ENCODE measurements at regions not wholly inside any gene's neighbourhood (a gene's known extent, or its start where the extent isn't known, plus 50 kb on each side); places are given as distances from the start of the nearest gene placed in this dataset.

DNA sequence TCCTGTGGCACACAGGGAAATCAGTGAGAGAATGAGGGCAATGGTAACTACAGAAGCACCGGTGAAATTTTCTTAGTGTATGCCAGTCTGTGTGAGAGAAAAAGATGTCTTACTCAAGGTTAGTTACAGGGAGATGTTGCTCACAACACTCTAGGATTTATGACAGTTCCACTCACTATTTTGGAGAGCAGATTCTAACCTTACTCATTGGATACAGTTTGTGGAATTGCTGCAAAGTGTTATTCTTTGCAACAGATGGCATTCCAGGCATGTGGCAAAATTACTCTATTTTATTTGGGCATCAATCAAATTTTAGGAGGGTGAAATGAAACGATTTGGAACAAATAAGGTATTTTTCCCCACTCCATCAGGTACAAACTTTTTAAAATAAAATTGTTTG, 449.1 kb downstream of the PIK3C3 start:
- TF ChIP-seq TAF1 (IDR thresholded peaks at IDR 0.05; ENCODE audit: low read depth, low read length) (no peak), POLR2A (IDR thresholded peaks at IDR 0.05; ENCODE audit: low read depth, low read length) (no peak), PAX5 (IDR thresholded peaks at IDR 0.05; ENCODE audit: insufficient read depth, low read length, severe bottlenecking) (no peak), POLR2AphosphoS5 (IDR thresholded peaks at IDR 0.05; ENCODE audit: low read depth, low read length) (no peak), SPI1 (IDR thresholded peaks at IDR 0.05; ENCODE audit: low read depth, low read length) (no peak)
